GM23338 (cell line): ENCODE measurements at regions not wholly inside any gene's neighbourhood (a gene's known extent, or its start where the extent isn't known, plus 50 kb on each side); places are given as distances from the start of the nearest gene placed in this dataset.

Experiments
- ATAC-seq: fragments of 200-7000 bp; cut with Tn5 transposase; 3 replicates; pipeline ENCODE4 v1.9.1; 2020
- DNase-seq: peaks from one replicate; pipeline ENCODE4 v3.0.0-alpha.2; 2015; ENCODE audit warnings: low spot score
- H2AFZ ChIP-seq: fragments of 200-600 bp; sonication (generic); 2 replicates; pipeline ENCODE4 v1.8.0; 2016; ENCODE audit warnings: antibody characterized with exemption, mild to moderate bottlenecking, moderate library complexity
- H3F3A ChIP-seq: fragments of 200-600 bp; sonication (generic); replicated peaks from 2 replicates; pipeline ENCODE4 v1.8.0; 2017; ENCODE audit warnings: antibody characterized with exemption, mixed run types, low read depth
- H3K27ac ChIP-seq: fragments of 200-600 bp; sonication (generic); 2 replicates; pipeline ENCODE4 v1.6.1; 2016; ENCODE audit warnings: low read depth
- H3K27me3 ChIP-seq: fragments of 200-600 bp; sonication (generic); 2 replicates; pipeline ENCODE4 v1.8.0; 2016; ENCODE audit warnings: mild to moderate bottlenecking, mixed run types, moderate library complexity; ENCODE audit not compliant: insufficient read depth
- H3K36me3 ChIP-seq: fragments of 200-600 bp; sonication (generic); 2 replicates; pipeline ENCODE4 v1.8.0; 2016; ENCODE audit warnings: mild to moderate bottlenecking; ENCODE audit not compliant: insufficient read depth
- H3K4me1 ChIP-seq: fragments of 200-600 bp; sonication (generic); 2 replicates; pipeline ENCODE4 v1.8.0; 2016; ENCODE audit warnings: mild to moderate bottlenecking, moderate library complexity; ENCODE audit not compliant: insufficient read depth
- H3K4me2 ChIP-seq: fragments of 200-600 bp; sonication (generic); 2 replicates; pipeline ENCODE4 v1.7.1; 2017; ENCODE audit warnings: mixed run types
- H3K4me3 ChIP-seq: fragments of 200-600 bp; sonication (generic); 2 replicates; pipeline ENCODE4 v1.6.1; 2016; ENCODE audit warnings: mixed run types
- H3K79me2 ChIP-seq: fragments of 200-600 bp; sonication (generic); replicated peaks from 2 replicates; pipeline ENCODE4 v1.8.0; 2017; ENCODE audit warnings: mild to moderate bottlenecking; ENCODE audit not compliant: insufficient read depth
- H3K9me2 ChIP-seq: fragments of 200-600 bp; sonication (generic); 2 replicates; pipeline ENCODE4 v1.8.0; 2017; ENCODE audit not compliant: insufficient read depth
- H4K20me1 ChIP-seq: fragments of 200-600 bp; sonication (generic); replicated peaks from 2 replicates; pipeline ENCODE4 v1.8.0; 2017; ENCODE audit warnings: mild to moderate bottlenecking; ENCODE audit not compliant: insufficient read depth
- H3K27ac Mint-ChIP-seq: 2 replicates; pipeline ENCODE4 v1.8.0; 2020; ENCODE audit warnings: inconsistent platforms, mild to moderate bottlenecking, moderate library complexity, mixed read lengths
- H3K27me3 Mint-ChIP-seq: 3 replicates; pipeline ENCODE4 v1.8.0; 2022; ENCODE audit warnings: low read depth, mild to moderate bottlenecking, moderate library complexity, mixed read lengths, inconsistent platforms; ENCODE audit not compliant: insufficient read depth, poor library complexity
- H3K36me3 Mint-ChIP-seq: 3 replicates; pipeline ENCODE4 v1.8.0; 2021; ENCODE audit warnings: low read depth, mild to moderate bottlenecking, inconsistent platforms, moderate library complexity, mixed read lengths
- H3K4me1 Mint-ChIP-seq: 3 replicates; pipeline ENCODE4 v1.8.0; 2020; ENCODE audit warnings: mild to moderate bottlenecking, inconsistent platforms, mixed read lengths
- H3K4me3 Mint-ChIP-seq: 3 replicates; pipeline ENCODE4 v1.8.0; 2021; ENCODE audit warnings: moderate library complexity, mild to moderate bottlenecking, inconsistent platforms, mixed read lengths
- H3K9me3 Mint-ChIP-seq: 3 replicates; pipeline ENCODE4 v1.8.0; 2020; ENCODE audit warnings: moderate library complexity, mild to moderate bottlenecking, inconsistent platforms, mixed read lengths
- CREB1 ChIP-seq: fragments of 250-450 bp; sonication (Bioruptor Pico); IDR thresholded peaks from 2 replicates; pipeline ENCODE4 v1.5.0; 2020; ENCODE audit warnings: low read depth, mild to moderate bottlenecking, moderate library complexity
- CTCF ChIP-seq, 2 experiments: fragments of 200-600 bp in 1 of 2; sonication (generic) in 1 of 2; conservative IDR thresholded peaks; 2 replicates each; pipeline versions ENCODE4 v1.5.1 to v1.6.1; 2016 to 2017; ENCODE audit warnings: antibody characterized with exemption in 2 of 2, low read depth in 2 of 2, mild to moderate bottlenecking in 2 of 2, moderate library complexity in 1 of 2
- EZH2 ChIP-seq: fragments of 200-600 bp; sonication (generic); IDR thresholded peaks from one replicate; pipeline ENCODE4 v1.8.0; 2017; ENCODE audit warnings: antibody characterized with exemption, mild to moderate bottlenecking, low read depth; ENCODE audit not compliant: unreplicated experiment
- JUNB ChIP-seq: IDR thresholded peaks from one replicate; pipeline ENCODE4 v1.6.1; 2016; ENCODE audit warnings: antibody characterized with exemption; ENCODE audit not compliant: unreplicated experiment
- NANOG ChIP-seq: IDR thresholded peaks from 2 replicates; pipeline ENCODE4 v1.6.1; 2016; ENCODE audit warnings: antibody characterized with exemption, borderline replicate concordance
- STAT1 ChIP-seq: IDR thresholded peaks from one replicate; pipeline ENCODE4 v1.6.1; 2016; ENCODE audit warnings: antibody characterized with exemption; ENCODE audit not compliant: unreplicated experiment
- ZNF114 ChIP-seq: fragments of 250-450 bp; sonication (Bioruptor Pico); IDR thresholded peaks from 2 replicates; pipeline ENCODE4 v1.5.0; 2020; ENCODE audit warnings: mild to moderate bottlenecking, moderate library complexity
- TF ChIP-seq, protein P1 (sequence below): IDR thresholded peaks from 2 replicates; pipeline ENCODE4 v1.6.1; 2016; ENCODE audit warnings: antibody characterized with exemption
- TF ChIP-seq, protein P2 (sequence below): IDR thresholded peaks from one replicate; pipeline ENCODE4 v1.6.1; 2018; ENCODE audit warnings: antibody characterized with exemption; ENCODE audit not compliant: unreplicated experiment

DNA sequence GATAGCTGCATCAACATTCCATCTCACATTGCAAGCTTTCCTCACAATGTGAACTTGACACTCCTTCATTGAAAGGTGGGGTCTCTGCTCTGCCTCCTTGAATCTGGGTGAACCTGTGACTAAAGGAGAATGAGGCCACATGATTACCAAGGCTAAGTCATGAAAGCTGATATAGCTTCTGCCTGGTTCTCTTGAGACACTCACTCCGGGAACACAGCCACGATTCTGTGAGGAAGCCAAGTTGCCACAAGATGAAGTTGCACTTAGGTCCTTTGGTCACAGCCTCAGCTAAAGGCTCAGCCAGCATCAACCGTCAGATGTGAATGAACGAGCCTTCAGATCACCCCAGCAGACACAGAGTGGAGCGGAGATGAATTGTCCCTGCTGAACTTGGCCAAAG is 94.7 kb upstream of the FAM136A start:
- Histone ChIP-seq H3K79me2 (no peaks in the 10 kb centered on the region), H3K36me3 (no peaks in the 10 kb centered on the region), H3F3A (no peaks in the 10 kb centered on the region), H3K4me2 (no peak overlapping the region), H4K20me1 (no peaks in the 10 kb centered on the region), H2AFZ (no peak overlapping the region), H3K9me2 (no peaks in the 10 kb centered on the region; the same call in 1 of the 2 replicates), H3K4me3 (no peak overlapping the region), H3K4me1 (no peaks in the 10 kb centered on the region), H3K27me3 (peaks cover 17% of the 10 kb centered on the region; the same call in 1 of the 2 replicates), H3K27ac (no peak overlapping the region)
- Mint-ChIP-seq H3K4me1 (no peaks in the 10 kb centered on the region), H3K9me3 (no peaks in the 10 kb centered on the region), H3K27ac (no peak overlapping the region), H3K36me3 (no peaks in the 10 kb centered on the region), H3K4me3 (no peak overlapping the region), H3K27me3 (peaks cover 7% of the 10 kb centered on the region)
- TF ChIP-seq ZNF114 (CRISPR knock-in tag): no peak
- ATAC-seq (no peak), DNase-seq (no peak)

GRCh38 chr2:70393881-70394280 is 92.0 kb upstream of the FAM136A start:
- no peak overlapping the region for H3K4me3 Mint-ChIP-seq
- no peak overlapping the region for H3K27ac ChIP-seq
- H3K79me2 ChIP-seq: no peaks in the 10 kb centered on the region
- no peak overlapping the region for H3K27ac Mint-ChIP-seq
- no peak overlapping the region for H3K4me2 ChIP-seq
- no peaks in the 10 kb centered on the region for H3F3A ChIP-seq
- H3K27me3 ChIP-seq: peaks cover 17% of the 10 kb centered on the region; the same call in 1 of the 2 replicates
- no peak overlapping the region for H2AFZ ChIP-seq
- no peak for DNase-seq
- no peaks in the 10 kb centered on the region for H3K36me3 Mint-ChIP-seq
- ATAC-seq: no peak
- no peaks in the 10 kb centered on the region for H3K9me3 Mint-ChIP-seq
- no peaks in the 10 kb centered on the region for H3K36me3 ChIP-seq
- no peaks in the 10 kb centered on the region for H3K4me1 Mint-ChIP-seq
- no peaks in the 10 kb centered on the region for H3K4me1 ChIP-seq
- no peaks in the 10 kb centered on the region for H4K20me1 ChIP-seq
- H3K9me2 ChIP-seq: no peaks in the 10 kb centered on the region; the same call in 1 of the 2 replicates
- no peak overlapping the region for H3K4me3 ChIP-seq
- peaks cover 7% of the 10 kb centered on the region for H3K27me3 Mint-ChIP-seq
- TF ChIP-seq NANOG (no peak), EZH2 (no peak), CTCF (conservative IDR thresholded peaks at IDR 0.05; ENCODE audit: low read depth in 2 of 2) (no peak), STAT1 (no peak), JUNB (no peak), CREB1 (CRISPR knock-in tag) (no peak)
- TF ChIP-seq, protein P1, sequence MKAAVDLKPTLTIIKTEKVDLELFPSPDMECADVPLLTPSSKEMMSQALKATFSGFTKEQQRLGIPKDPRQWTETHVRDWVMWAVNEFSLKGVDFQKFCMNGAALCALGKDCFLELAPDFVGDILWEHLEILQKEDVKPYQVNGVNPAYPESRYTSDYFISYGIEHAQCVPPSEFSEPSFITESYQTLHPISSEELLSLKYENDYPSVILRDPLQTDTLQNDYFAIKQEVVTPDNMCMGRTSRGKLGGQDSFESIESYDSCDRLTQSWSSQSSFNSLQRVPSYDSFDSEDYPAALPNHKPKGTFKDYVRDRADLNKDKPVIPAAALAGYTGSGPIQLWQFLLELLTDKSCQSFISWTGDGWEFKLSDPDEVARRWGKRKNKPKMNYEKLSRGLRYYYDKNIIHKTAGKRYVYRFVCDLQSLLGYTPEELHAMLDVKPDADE: no peak
- TF ChIP-seq, protein P2, sequence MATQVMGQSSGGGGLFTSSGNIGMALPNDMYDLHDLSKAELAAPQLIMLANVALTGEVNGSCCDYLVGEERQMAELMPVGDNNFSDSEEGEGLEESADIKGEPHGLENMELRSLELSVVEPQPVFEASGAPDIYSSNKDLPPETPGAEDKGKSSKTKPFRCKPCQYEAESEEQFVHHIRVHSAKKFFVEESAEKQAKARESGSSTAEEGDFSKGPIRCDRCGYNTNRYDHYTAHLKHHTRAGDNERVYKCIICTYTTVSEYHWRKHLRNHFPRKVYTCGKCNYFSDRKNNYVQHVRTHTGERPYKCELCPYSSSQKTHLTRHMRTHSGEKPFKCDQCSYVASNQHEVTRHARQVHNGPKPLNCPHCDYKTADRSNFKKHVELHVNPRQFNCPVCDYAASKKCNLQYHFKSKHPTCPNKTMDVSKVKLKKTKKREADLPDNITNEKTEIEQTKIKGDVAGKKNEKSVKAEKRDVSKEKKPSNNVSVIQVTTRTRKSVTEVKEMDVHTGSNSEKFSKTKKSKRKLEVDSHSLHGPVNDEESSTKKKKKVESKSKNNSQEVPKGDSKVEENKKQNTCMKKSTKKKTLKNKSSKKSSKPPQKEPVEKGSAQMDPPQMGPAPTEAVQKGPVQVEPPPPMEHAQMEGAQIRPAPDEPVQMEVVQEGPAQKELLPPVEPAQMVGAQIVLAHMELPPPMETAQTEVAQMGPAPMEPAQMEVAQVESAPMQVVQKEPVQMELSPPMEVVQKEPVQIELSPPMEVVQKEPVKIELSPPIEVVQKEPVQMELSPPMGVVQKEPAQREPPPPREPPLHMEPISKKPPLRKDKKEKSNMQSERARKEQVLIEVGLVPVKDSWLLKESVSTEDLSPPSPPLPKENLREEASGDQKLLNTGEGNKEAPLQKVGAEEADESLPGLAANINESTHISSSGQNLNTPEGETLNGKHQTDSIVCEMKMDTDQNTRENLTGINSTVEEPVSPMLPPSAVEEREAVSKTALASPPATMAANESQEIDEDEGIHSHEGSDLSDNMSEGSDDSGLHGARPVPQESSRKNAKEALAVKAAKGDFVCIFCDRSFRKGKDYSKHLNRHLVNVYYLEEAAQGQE: no peak
